ENCODE measurements at regions not wholly inside any gene's neighbourhood (a gene's known extent, or its start where the extent isn't known, plus 50 kb on each side); places are given as distances from the start of the nearest gene placed in this dataset.
"Not testable (repeated sequence)": the region's sequence is repeated elsewhere in the genome, so short reads cannot be mapped to it uniquely, and the experiment has no call there.

DNA sequence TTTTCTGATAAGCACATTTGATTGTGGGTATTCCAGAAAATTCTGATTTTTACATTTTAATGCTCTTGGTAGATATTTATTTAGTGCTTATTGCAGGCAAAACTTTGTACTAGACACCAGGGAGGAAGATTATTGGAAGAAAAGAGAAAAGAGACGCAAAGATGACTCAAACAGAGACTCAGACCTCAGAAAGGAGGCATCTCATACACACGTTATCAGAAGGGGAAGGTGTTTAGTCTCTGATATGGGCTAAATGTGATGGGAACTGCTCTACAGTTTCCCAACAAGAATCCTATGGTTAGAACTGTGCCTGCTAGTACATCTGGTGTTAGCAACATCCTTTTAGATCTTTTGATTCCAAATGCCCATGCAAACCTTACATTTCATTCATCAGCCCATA, 245.6 kb downstream of the KLF5 start:
- H3K4me3 ChIP-seq (ENCODE audit: low read depth, low read length), result no peak overlapping the region
- TF ChIP-seq, protein P1, sequence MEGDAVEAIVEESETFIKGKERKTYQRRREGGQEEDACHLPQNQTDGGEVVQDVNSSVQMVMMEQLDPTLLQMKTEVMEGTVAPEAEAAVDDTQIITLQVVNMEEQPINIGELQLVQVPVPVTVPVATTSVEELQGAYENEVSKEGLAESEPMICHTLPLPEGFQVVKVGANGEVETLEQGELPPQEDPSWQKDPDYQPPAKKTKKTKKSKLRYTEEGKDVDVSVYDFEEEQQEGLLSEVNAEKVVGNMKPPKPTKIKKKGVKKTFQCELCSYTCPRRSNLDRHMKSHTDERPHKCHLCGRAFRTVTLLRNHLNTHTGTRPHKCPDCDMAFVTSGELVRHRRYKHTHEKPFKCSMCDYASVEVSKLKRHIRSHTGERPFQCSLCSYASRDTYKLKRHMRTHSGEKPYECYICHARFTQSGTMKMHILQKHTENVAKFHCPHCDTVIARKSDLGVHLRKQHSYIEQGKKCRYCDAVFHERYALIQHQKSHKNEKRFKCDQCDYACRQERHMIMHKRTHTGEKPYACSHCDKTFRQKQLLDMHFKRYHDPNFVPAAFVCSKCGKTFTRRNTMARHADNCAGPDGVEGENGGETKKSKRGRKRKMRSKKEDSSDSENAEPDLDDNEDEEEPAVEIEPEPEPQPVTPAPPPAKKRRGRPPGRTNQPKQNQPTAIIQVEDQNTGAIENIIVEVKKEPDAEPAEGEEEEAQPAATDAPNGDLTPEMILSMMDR (IDR thresholded peaks at IDR 0.05; ENCODE audit: borderline replicate concordance, insufficient read depth, low read depth, low read length), result no peak

- H3K4me3 ChIP-seq (ENCODE audit: low read depth, low read length), result no peak overlapping the region
- TF ChIP-seq, protein P1 (IDR thresholded peaks at IDR 0.05; ENCODE audit: borderline replicate concordance, insufficient read depth, low read depth, low read length), result no peak
Measured at GRCh38 chr13:73303851-73304250, 245.0 kb downstream of the KLF5 start.

- H3K4me3 ChIP-seq (ENCODE audit: low read depth, low read length), result not testable (repeated sequence)
Measured at GRCh38 chr13:73301622-73302021, 242.8 kb downstream of the KLF5 start.

GRCh38 chr13:73300718-73301425, 242.1 kb downstream of the KLF5 start:
- TF ChIP-seq, protein P1 (IDR thresholded peaks at IDR 0.05; ENCODE audit: borderline replicate concordance, insufficient read depth, low read depth, low read length), result no peak
- no peak overlapping the region for H3K4me3 ChIP-seq (ENCODE audit: low read depth, low read length)

- H3K4me3 ChIP-seq (ENCODE audit: low read depth, low read length), result no peak overlapping the region
- TF ChIP-seq, protein P1 (IDR thresholded peaks at IDR 0.05; ENCODE audit: borderline replicate concordance, insufficient read depth, low read depth, low read length), result no peak
Measured at GRCh38 chr13:73299787-73300186, 241.0 kb downstream of the KLF5 start.

DNA sequence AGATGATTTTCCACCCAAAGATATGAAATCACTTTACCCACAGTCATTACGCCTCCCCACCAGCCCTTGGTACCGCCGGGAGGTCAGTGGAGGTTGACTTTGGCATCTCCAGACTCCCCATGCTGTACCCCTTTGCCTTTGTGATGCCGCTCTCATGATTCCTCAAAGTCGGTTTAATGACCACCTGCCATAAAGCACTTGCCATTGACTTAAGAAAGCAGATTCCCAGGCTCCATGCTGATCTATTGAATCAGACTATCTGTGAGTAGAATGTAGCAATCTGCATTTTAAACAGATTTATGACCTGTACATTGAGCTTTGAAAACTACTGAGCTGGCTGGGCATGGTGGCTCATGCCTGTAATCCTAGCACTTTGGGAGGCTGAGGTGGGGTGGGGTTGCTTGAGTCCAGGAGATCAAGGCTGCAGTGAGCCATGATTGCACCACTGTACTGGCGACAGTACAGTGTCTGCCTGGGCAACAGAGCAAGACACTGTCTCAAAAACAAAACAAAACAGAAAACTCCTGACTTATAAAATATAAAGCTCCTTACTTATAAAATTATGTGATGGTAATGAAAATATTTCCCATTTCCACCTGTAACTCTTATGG, 235.2 kb downstream of the KLF5 start:
- no peak overlapping the region for H3K4me3 ChIP-seq (ENCODE audit: low read depth, low read length)
- TF ChIP-seq, protein P1 (IDR thresholded peaks at IDR 0.05; ENCODE audit: borderline replicate concordance, insufficient read depth, low read depth, low read length), result no peak

- H3K4me3 ChIP-seq (ENCODE audit: low read depth, low read length), result no peak overlapping the region
- TF ChIP-seq, protein P1 (IDR thresholded peaks at IDR 0.05; ENCODE audit: borderline replicate concordance, insufficient read depth, low read depth, low read length), result no peak
Measured at GRCh38 chr13:73292127-73292526, 233.3 kb downstream of the KLF5 start.

Data from GM12875 (cell line).